A549 (cell line): ENCODE measurements at regions not wholly inside any gene's neighbourhood (a gene's known extent, or its start where the extent isn't known, plus 50 kb on each side); places are given as distances from the start of the nearest gene placed in this dataset.

Source experiments
- BHLHE40 ChIP-seq: IDR thresholded peaks from 2 replicates; pipeline ENCODE4 v1.6.1; 2012; ENCODE audit warnings: low read depth, low read length, inconsistent platforms
- KDM5A ChIP-seq: fragments of 200-600 bp; sonication (generic); IDR thresholded peaks from 2 replicates; pipeline ENCODE4 v1.6.1; 2016; ENCODE audit warnings: antibody characterized with exemption, mild to moderate bottlenecking
- POLR2A ChIP-seq: IDR thresholded peaks from 2 replicates; pipeline ENCODE4 v1.6.1; 2012; ENCODE audit warnings: mild to moderate bottlenecking, low read length
- SREBF2 ChIP-seq: fragments of 450-650 bp; IDR thresholded peaks from 2 replicates; pipeline ENCODE4 v1.6.1; 2014; ENCODE audit warnings: mild to moderate bottlenecking, moderate library complexity
- TF ChIP-seq, protein P1 (sequence below): IDR thresholded peaks from 2 replicates; pipeline ENCODE4 v1.6.1; 2012
- TF ChIP-seq, protein P2 (sequence below): fragments of >200 bp; sonication (Bioruptor Twin); formaldehyde crosslinking; IDR thresholded peaks from 3 replicates; pipeline ENCODE4 v1.5.1; 2016

DNA sequence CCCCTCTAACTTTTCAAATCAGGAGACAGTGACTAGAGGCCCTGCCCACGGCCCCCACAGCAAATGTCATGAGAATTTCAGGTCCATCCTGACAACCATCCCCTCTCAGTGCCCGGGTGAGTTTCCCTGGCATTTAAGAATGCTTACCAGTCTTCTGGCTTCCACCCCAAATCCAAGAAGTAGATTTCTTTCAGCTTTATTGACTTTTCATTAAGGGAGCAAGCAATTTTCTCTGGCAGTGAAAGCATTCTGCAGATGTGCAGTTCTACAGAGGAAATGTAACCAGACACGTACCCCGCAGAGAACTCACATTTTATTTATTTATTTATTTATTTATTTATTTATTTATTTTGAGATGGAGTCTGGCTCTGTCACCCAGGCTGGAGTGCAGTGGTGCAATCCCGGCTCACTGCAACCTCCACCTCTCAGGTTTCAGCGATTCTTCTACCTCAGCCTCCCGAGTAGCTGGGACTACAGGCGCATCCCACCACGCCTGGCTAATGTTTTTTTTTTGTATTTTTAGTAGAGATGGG, 120.9 kb upstream of the KCTD7 start:
- TF ChIP-seq, protein P1, sequence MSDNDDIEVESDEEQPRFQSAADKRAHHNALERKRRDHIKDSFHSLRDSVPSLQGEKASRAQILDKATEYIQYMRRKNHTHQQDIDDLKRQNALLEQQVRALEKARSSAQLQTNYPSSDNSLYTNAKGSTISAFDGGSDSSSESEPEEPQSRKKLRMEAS: no peak
- TF ChIP-seq, protein P2, sequence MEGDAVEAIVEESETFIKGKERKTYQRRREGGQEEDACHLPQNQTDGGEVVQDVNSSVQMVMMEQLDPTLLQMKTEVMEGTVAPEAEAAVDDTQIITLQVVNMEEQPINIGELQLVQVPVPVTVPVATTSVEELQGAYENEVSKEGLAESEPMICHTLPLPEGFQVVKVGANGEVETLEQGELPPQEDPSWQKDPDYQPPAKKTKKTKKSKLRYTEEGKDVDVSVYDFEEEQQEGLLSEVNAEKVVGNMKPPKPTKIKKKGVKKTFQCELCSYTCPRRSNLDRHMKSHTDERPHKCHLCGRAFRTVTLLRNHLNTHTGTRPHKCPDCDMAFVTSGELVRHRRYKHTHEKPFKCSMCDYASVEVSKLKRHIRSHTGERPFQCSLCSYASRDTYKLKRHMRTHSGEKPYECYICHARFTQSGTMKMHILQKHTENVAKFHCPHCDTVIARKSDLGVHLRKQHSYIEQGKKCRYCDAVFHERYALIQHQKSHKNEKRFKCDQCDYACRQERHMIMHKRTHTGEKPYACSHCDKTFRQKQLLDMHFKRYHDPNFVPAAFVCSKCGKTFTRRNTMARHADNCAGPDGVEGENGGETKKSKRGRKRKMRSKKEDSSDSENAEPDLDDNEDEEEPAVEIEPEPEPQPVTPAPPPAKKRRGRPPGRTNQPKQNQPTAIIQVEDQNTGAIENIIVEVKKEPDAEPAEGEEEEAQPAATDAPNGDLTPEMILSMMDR: no peak
- TF ChIP-seq POLR2A: no peak
- no peak for TF ChIP-seq KDM5A
- no peak for TF ChIP-seq BHLHE40
- no peak for TF ChIP-seq SREBF2
